Neural crest cell (in vitro differentiated cells): ENCODE measurements at regions not wholly inside any gene's neighbourhood (a gene's known extent, or its start where the extent isn't known, plus 50 kb on each side); places are given as distances from the start of the nearest gene placed in this dataset.
"Not testable (repeated sequence)": the region's sequence is repeated elsewhere in the genome, so short reads cannot be mapped to it uniquely, and the experiment has no call there.

Experiments
- DNase-seq: peaks from one replicate; pipeline ENCODE4 v3.0.0; 2021; ENCODE audit warnings: low read depth, mixed read lengths, low spot score
- H3K27ac Mint-ChIP-seq: one replicate; pipeline ENCODE4 v1.8.0; 2021; ENCODE audit warnings: mild to moderate bottlenecking, mixed read lengths; ENCODE audit not compliant: unreplicated experiment
- H3K27me3 Mint-ChIP-seq: 2 replicates; pipeline ENCODE4 v1.8.0; 2021; ENCODE audit warnings: low read depth, mild to moderate bottlenecking, mixed read lengths
- H3K36me3 Mint-ChIP-seq: 2 replicates; pipeline ENCODE4 v1.8.0; 2021; ENCODE audit warnings: low read depth, mild to moderate bottlenecking, mixed read lengths
- H3K4me1 Mint-ChIP-seq: 2 replicates; pipeline ENCODE4 v1.8.0; 2021; ENCODE audit warnings: mixed read lengths
- H3K4me3 Mint-ChIP-seq: one replicate; pipeline ENCODE4 v1.8.0; 2021; ENCODE audit warnings: mild to moderate bottlenecking, mixed read lengths
- H3K9me3 Mint-ChIP-seq: 2 replicates; pipeline ENCODE4 v1.8.0; 2021; ENCODE audit warnings: mixed read lengths
- TF ChIP-seq, protein P1 (sequence below): fragments of 200-600 bp; sonication (generic); conservative IDR thresholded peaks from 2 replicates; pipeline ENCODE4 v1.5.0; 2021; ENCODE audit warnings: antibody characterized with exemption, mild to moderate bottlenecking

DNA sequence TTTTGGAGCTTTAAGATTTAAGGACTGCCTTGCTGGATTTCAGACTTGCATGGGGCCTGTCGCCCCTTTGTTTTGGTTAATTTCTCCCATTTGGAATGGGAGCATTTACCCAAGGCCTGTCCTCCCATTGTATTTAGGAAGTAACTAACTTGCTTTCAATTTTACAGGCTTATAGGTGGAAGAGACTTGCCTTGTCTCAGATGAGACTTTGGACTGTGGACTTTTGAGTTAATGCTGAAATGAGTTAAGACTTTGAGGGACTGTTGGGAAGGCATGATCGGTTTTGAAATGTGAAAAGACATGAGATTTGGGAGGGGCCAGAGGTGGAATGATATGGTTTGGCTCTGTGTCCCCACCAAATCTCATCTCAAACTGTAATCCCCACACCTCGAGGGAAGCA is 56.5 kb upstream of the TNFSF10 start:
- not testable (repeated sequence) for H3K4me3 Mint-ChIP-seq, H3K36me3 Mint-ChIP-seq, H3K27ac Mint-ChIP-seq, H3K4me1 Mint-ChIP-seq, H3K27me3 Mint-ChIP-seq, H3K9me3 Mint-ChIP-seq, DNase-seq

- not testable (repeated sequence) for H3K27me3 Mint-ChIP-seq, H3K4me3 Mint-ChIP-seq, DNase-seq, H3K4me1 Mint-ChIP-seq, H3K36me3 Mint-ChIP-seq, H3K9me3 Mint-ChIP-seq, H3K27ac Mint-ChIP-seq
Measured at GRCh38 chr3:172578714-172579113, 55.5 kb upstream of the TNFSF10 start.

GRCh38 chr3:172577987-172578570 is 54.8 kb upstream of the TNFSF10 start:
- no peaks in the 10 kb centered on the region for H3K27me3 Mint-ChIP-seq
- no peaks in the 10 kb centered on the region for H3K4me1 Mint-ChIP-seq
- peak overlapping the region; percentile 31 for H3K27ac Mint-ChIP-seq
- DNase-seq, result no peak
- no peaks in the 10 kb centered on the region for H3K36me3 Mint-ChIP-seq
- TF ChIP-seq, protein P1, sequence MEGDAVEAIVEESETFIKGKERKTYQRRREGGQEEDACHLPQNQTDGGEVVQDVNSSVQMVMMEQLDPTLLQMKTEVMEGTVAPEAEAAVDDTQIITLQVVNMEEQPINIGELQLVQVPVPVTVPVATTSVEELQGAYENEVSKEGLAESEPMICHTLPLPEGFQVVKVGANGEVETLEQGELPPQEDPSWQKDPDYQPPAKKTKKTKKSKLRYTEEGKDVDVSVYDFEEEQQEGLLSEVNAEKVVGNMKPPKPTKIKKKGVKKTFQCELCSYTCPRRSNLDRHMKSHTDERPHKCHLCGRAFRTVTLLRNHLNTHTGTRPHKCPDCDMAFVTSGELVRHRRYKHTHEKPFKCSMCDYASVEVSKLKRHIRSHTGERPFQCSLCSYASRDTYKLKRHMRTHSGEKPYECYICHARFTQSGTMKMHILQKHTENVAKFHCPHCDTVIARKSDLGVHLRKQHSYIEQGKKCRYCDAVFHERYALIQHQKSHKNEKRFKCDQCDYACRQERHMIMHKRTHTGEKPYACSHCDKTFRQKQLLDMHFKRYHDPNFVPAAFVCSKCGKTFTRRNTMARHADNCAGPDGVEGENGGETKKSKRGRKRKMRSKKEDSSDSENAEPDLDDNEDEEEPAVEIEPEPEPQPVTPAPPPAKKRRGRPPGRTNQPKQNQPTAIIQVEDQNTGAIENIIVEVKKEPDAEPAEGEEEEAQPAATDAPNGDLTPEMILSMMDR, result no peak
- no peak overlapping the region for H3K4me3 Mint-ChIP-seq
- H3K9me3 Mint-ChIP-seq, result peaks cover 4% of the 10 kb centered on the region

GRCh38 chr3:172575375-172575774 is 52.1 kb upstream of the TNFSF10 start:
- no peaks in the 10 kb centered on the region for H3K27me3 Mint-ChIP-seq
- TF ChIP-seq, protein P1, result no peak
- H3K4me1 Mint-ChIP-seq, result no peaks in the 10 kb centered on the region
- H3K4me3 Mint-ChIP-seq, result no peak overlapping the region
- peaks cover 3% of the 10 kb centered on the region for H3K36me3 Mint-ChIP-seq
- DNase-seq, result no peak
- no peak overlapping the region for H3K27ac Mint-ChIP-seq
- peaks cover 9% of the 10 kb centered on the region for H3K9me3 Mint-ChIP-seq

DNA sequence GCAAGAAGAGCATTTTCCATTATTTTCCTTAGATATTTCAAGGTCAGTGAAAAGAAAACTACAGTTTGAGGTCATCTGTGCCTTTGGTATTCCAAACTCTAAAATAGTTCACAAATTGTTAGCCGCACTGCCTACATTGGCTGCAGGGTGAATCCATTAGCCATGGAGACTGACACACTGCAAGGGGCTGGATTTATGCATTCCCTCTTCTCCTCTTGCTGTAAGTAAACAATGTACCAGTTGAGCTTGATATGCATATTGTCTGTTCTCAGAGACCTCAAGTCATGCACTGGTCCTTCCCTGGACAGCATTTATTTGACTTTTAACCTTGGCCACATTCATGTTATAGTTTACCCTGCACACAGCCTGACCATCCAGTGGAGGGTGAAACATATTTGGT is 50.2 kb upstream of the TNFSF10 start:
- Mint-ChIP-seq H3K27ac (no peak overlapping the region), H3K4me3 (no peak overlapping the region), H3K4me1 (no peaks in the 10 kb centered on the region), H3K27me3 (no peaks in the 10 kb centered on the region), H3K9me3 (peaks cover 9% of the 10 kb centered on the region), H3K36me3 (peaks cover 3% of the 10 kb centered on the region)
- TF ChIP-seq, protein P1, result no peak
- no peak for DNase-seq
